H9 (cell line): ENCODE measurements at regions not wholly inside any gene's neighbourhood (a gene's known extent, or its start where the extent isn't known, plus 50 kb on each side); places are given as distances from the start of the nearest gene placed in this dataset.

Source experiments
- DNase-seq: peaks from one replicate; pipeline ENCODE4 v3.0.0-alpha.2; 2017
- H2AFZ ChIP-seq: one replicate; pipeline ENCODE4 v1.6.1; 2013; ENCODE audit warnings: mild to moderate bottlenecking, low read length, control low read depth, moderate library complexity
- H2AK5ac ChIP-seq: 2 replicates; pipeline ENCODE4 v1.6.1; 2013; ENCODE audit warnings: low read length, control low read depth, mixed read lengths; ENCODE audit not compliant: insufficient read length
- H2BK120ac ChIP-seq: one replicate; pipeline ENCODE4 v1.6.1; 2013; ENCODE audit warnings: low read depth, mild to moderate bottlenecking, low read length, control low read depth, inconsistent platforms; ENCODE audit not compliant: poor library complexity, severe bottlenecking
- H2BK12ac ChIP-seq: 2 replicates; pipeline ENCODE4 v1.6.1; 2013; ENCODE audit warnings: low read length, control low read depth, mixed read lengths, low read depth; ENCODE audit not compliant: insufficient read length
- H2BK15ac ChIP-seq: 2 replicates; pipeline ENCODE4 v1.6.1; 2013; ENCODE audit warnings: low read depth, low read length, control low read depth
- H2BK20ac ChIP-seq: one replicate; pipeline ENCODE4 v1.6.1; 2013; ENCODE audit warnings: low read depth, mild to moderate bottlenecking, low read length, control low read depth, inconsistent platforms; ENCODE audit not compliant: poor library complexity, severe bottlenecking
- H2BK5ac ChIP-seq: 2 replicates; pipeline ENCODE4 v1.6.1; 2013; ENCODE audit warnings: low read length, control low read depth, mixed read lengths; ENCODE audit not compliant: insufficient read length
- H3K14ac ChIP-seq: 2 replicates; pipeline ENCODE4 v1.6.1; 2013; ENCODE audit warnings: low read length, control low read depth; ENCODE audit not compliant: insufficient read depth
- H3K18ac ChIP-seq: 2 replicates; pipeline ENCODE4 v1.6.1; 2013; ENCODE audit warnings: low read depth, mild to moderate bottlenecking, mixed read lengths, low read length, control low read depth; ENCODE audit not compliant: insufficient read length
- H3K23ac ChIP-seq: 2 replicates; pipeline ENCODE4 v1.6.1; 2013; ENCODE audit warnings: low read length, control low read depth, mixed read lengths, low read depth; ENCODE audit not compliant: insufficient read length
- H3K23me2 ChIP-seq: 2 replicates; pipeline ENCODE4 v1.6.1; 2013; ENCODE audit warnings: low read depth, mild to moderate bottlenecking, mixed read lengths, low read length, control low read depth; ENCODE audit not compliant: insufficient read length, poor library complexity, severe bottlenecking
- H3K27ac ChIP-seq: 2 replicates; pipeline ENCODE4 v1.5.1; 2013; ENCODE audit warnings: low read length, control low read depth, mixed read lengths, low read depth; ENCODE audit not compliant: insufficient read length
- H3K27me3 ChIP-seq: 2 replicates; pipeline ENCODE4 v1.6.1; 2013; ENCODE audit warnings: low read length, control low read depth, inconsistent platforms; ENCODE audit not compliant: insufficient read depth
- H3K4ac ChIP-seq: 2 replicates; pipeline ENCODE4 v1.6.1; 2013; ENCODE audit warnings: low read depth, mild to moderate bottlenecking, control low read depth, inconsistent platforms, low read length, moderate library complexity
- H3K4me1 ChIP-seq: 2 replicates; pipeline ENCODE4 v1.6.1; 2013; ENCODE audit warnings: low read length, control low read depth, inconsistent platforms; ENCODE audit not compliant: insufficient read depth
- H3K4me2 ChIP-seq: 2 replicates; pipeline ENCODE4 v1.6.1; 2013; ENCODE audit warnings: low read length, control low read depth, mixed read lengths; ENCODE audit not compliant: insufficient read length, insufficient read depth
- H3K56ac ChIP-seq: 2 replicates; pipeline ENCODE4 v1.6.1; 2013; ENCODE audit warnings: low read depth, mild to moderate bottlenecking, mixed read lengths, low read length, control low read depth; ENCODE audit not compliant: insufficient read length
- H3K79me1 ChIP-seq: 2 replicates; pipeline ENCODE4 v1.6.1; 2013; ENCODE audit warnings: low read depth, mild to moderate bottlenecking, moderate library complexity, low read length, control low read depth, inconsistent platforms; ENCODE audit not compliant: insufficient read depth, poor library complexity, severe bottlenecking
- H3K79me2 ChIP-seq: 2 replicates; pipeline ENCODE4 v1.6.1; 2013; ENCODE audit warnings: low read length, control low read depth, inconsistent platforms; ENCODE audit not compliant: insufficient read depth
- H3K9ac ChIP-seq: 2 replicates; pipeline ENCODE4 v1.6.1; 2013; ENCODE audit warnings: low read length, control low read depth, mixed read lengths; ENCODE audit not compliant: insufficient read length; ENCODE audit errors: extremely low read depth
- H3K9me3 ChIP-seq: one replicate; pipeline ENCODE4 v1.6.1; 2013; ENCODE audit warnings: low read depth, low read length, inconsistent platforms; ENCODE audit not compliant: control insufficient read depth
- H3T11ph ChIP-seq: one replicate; pipeline ENCODE4 v1.6.1; 2013; ENCODE audit warnings: mild to moderate bottlenecking, low read length, control low read depth, inconsistent platforms
- H4K20me1 ChIP-seq: one replicate; pipeline ENCODE4 v1.6.1; 2013; ENCODE audit not compliant: control insufficient read depth, insufficient read length, insufficient read depth
- H4K5ac ChIP-seq: 2 replicates; pipeline ENCODE4 v1.6.1; 2013; ENCODE audit warnings: low read depth, mild to moderate bottlenecking, mixed read lengths, low read length, control low read depth; ENCODE audit not compliant: insufficient read length
- H4K8ac ChIP-seq: replicated peaks from 2 replicates; pipeline ENCODE4 v1.6.1; 2013; ENCODE audit warnings: low read length, control low read depth, mixed read lengths, low read depth; ENCODE audit not compliant: insufficient read length
- H4K91ac ChIP-seq: 2 replicates; pipeline ENCODE4 v1.6.1; 2013; ENCODE audit warnings: low read depth, mild to moderate bottlenecking, moderate library complexity, mixed read lengths, low read length, control low read depth; ENCODE audit not compliant: insufficient read length
- H3K27ac Mint-ChIP-seq, 3 experiments: 2 replicates in 2 of 3; 3 replicates in 1 of 3; pipeline ENCODE4 v1.8.0; 2020 to 2021; ENCODE audit warnings: mixed read lengths in 3 of 3, mild to moderate bottlenecking in 1 of 3, moderate library complexity in 1 of 3
- H3K27me3 Mint-ChIP-seq: 2 replicates; pipeline ENCODE4 v1.8.0; 2021; ENCODE audit warnings: low read depth, mild to moderate bottlenecking, moderate library complexity, mixed read lengths
- H3K36me3 Mint-ChIP-seq, 3 experiments: 2 replicates in 2 of 3; 3 replicates in 1 of 3; pipeline ENCODE4 v1.8.0; 2020 to 2021; ENCODE audit warnings: low read depth in 3 of 3, mixed read lengths in 3 of 3; ENCODE audit not compliant: insufficient read depth in 1 of 3
- H3K4me1 Mint-ChIP-seq, 2 experiments: 2 replicates each; pipeline ENCODE4 v1.8.0; 2020; ENCODE audit warnings: mixed read lengths in 2 of 2
- H3K4me3 Mint-ChIP-seq, 2 experiments: 2 replicates in 1 of 2; 3 replicates in 1 of 2; pipeline ENCODE4 v1.8.0; 2020 to 2021; ENCODE audit warnings: mild to moderate bottlenecking in 2 of 2, mixed read lengths in 2 of 2, moderate library complexity in 1 of 2
- H3K9me3 Mint-ChIP-seq, 2 experiments: 2 replicates in 1 of 2; 3 replicates in 1 of 2; pipeline ENCODE4 v1.8.0; 2020; ENCODE audit warnings: mild to moderate bottlenecking in 2 of 2, mixed read lengths in 2 of 2, moderate library complexity in 1 of 2
- WGBS: extraction: QIAGEN DNeasy Blood & Tissue Kit; methylation state at CpG from one replicate; pipeline ENCODE4 v1.1.7; 2013; ENCODE audit warnings: missing lambda C conversion rate, low lambda C conversion rate, mixed read lengths; ENCODE audit not compliant: insufficient read length; ENCODE audit errors: extremely low coverage; 5-methylcytosine and 5-hydroxymethylcytosine counted together
- TF ChIP-seq, protein P1 (sequence below): fragments of 200-600 bp; sonication (generic); conservative IDR thresholded peaks from 3 replicates; pipeline ENCODE4 v1.8.0; 2021; ENCODE audit warnings: antibody characterized with exemption, mild to moderate bottlenecking

DNA sequence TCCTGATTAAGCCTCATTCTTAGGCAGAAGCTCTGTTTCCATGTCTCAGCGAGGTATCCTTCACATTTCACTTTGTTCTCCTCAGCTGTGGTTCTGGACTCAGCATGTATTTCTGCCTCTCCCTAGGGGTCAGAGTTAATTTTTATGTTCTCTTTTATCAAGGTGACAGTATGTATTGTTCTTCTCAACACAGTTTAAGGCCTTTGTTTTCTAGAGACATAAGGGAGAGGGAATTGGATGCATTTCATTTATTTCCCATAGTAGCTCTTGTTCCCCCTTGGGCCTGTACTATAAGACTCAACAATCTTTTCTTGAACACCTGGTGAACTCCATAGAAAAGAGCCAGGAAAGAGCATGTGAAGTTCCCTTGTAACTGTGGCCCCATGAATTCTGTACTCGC, 214.3 kb downstream of the ZWINT start:
- Histone ChIP-seq H3K27ac (no peak overlapping the region), H4K8ac (no peak overlapping the region), H4K91ac (no peak overlapping the region), H3K9ac (no peak overlapping the region), H3K4me1 (no peaks in the 10 kb centered on the region), H3K4ac (no peak overlapping the region), H3K56ac (no peak overlapping the region), H3K79me1 (no peaks in the 10 kb centered on the region), H3K14ac (no peak overlapping the region), H3K23ac (no peak overlapping the region), H2AFZ (no peak overlapping the region), H4K20me1 (no peaks in the 10 kb centered on the region), H3K4me2 (no peak overlapping the region), H3K79me2 (no peaks in the 10 kb centered on the region), H4K5ac (no peak overlapping the region), H3T11ph (no peak overlapping the region), H2BK5ac (no peak overlapping the region), H3K18ac (no peak overlapping the region), H2BK15ac (no peak overlapping the region), H3K23me2 (no peaks in the 10 kb centered on the region), H2BK20ac (no peak overlapping the region), H3K27me3 (no peaks in the 10 kb centered on the region), H2BK120ac (no peak overlapping the region), H3K9me3 (no peaks in the 10 kb centered on the region), H2BK12ac (no peak overlapping the region), H2AK5ac (no peak overlapping the region)
- no CpG with 5 or more reads among the region's 2 CpGs for WGBS
- TF ChIP-seq, protein P1, sequence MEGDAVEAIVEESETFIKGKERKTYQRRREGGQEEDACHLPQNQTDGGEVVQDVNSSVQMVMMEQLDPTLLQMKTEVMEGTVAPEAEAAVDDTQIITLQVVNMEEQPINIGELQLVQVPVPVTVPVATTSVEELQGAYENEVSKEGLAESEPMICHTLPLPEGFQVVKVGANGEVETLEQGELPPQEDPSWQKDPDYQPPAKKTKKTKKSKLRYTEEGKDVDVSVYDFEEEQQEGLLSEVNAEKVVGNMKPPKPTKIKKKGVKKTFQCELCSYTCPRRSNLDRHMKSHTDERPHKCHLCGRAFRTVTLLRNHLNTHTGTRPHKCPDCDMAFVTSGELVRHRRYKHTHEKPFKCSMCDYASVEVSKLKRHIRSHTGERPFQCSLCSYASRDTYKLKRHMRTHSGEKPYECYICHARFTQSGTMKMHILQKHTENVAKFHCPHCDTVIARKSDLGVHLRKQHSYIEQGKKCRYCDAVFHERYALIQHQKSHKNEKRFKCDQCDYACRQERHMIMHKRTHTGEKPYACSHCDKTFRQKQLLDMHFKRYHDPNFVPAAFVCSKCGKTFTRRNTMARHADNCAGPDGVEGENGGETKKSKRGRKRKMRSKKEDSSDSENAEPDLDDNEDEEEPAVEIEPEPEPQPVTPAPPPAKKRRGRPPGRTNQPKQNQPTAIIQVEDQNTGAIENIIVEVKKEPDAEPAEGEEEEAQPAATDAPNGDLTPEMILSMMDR = no peak
- Mint-ChIP-seq H3K4me1 (no peaks in the 10 kb centered on the region), H3K36me3 (no peaks in the 10 kb centered on the region; a peak in 2 of 7 replicates), H3K27me3 (no peaks in the 10 kb centered on the region; the same call in 1 of the 2 replicates), H3K27ac (no peak overlapping the region), H3K9me3 (peaks cover 0 to 5% of the 10 kb centered on the region in 2 experiments; a peak in 1 of 5 replicates), H3K4me3 (no peak overlapping the region)
- no peak for DNase-seq
